SH-SY5Y (cell line): ENCODE measurements at regions not wholly inside any gene's neighbourhood (a gene's known extent, or its start where the extent isn't known, plus 50 kb on each side); places are given as distances from the start of the nearest gene placed in this dataset.

ENCODE experiments used
- GATA2 ChIP-seq: IDR thresholded peaks from 2 replicates; pipeline ENCODE4 v1.6.1; 2011; ENCODE audit warnings: mild to moderate bottlenecking, low read depth, low read length
- GATA3 ChIP-seq: IDR thresholded peaks from 2 replicates; pipeline ENCODE4 v1.6.1; 2011; ENCODE audit warnings: low read depth, mild to moderate bottlenecking, low read length, moderate library complexity

- no peak for TF ChIP-seq GATA3
- no peak for TF ChIP-seq GATA2
Measured at GRCh38 chr4:128341634-128342033, 54.0 kb upstream of the PGRMC2 start.

- no peak for TF ChIP-seq GATA2
- TF ChIP-seq GATA3: no peak
Measured at GRCh38 chr4:128338634-128339355, 51.2 kb upstream of the PGRMC2 start.

DNA sequence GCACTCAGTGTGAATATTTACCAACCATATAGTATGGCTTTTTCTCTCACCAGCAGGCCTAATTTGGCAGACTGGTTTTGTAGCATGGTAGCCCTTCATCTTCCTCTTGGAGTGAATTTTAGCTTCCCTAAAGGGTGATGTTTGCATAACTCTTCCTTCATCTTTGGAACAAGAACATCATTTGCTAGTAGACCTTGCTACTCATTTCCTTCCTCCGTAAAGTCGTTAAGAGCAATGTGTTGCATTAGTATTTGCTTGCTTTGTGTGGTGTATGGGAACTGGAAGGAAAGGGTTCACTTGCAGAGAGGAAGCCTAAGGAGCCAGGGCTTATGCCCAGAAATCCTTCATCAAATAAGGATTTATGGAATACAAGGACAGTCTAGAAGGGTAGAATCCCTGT is 50.2 kb upstream of the PGRMC2 start:
- TF ChIP-seq GATA2 (no peak), GATA3 (no peak)
